ENCODE measurements at regions not wholly inside any gene's neighbourhood (a gene's known extent, or its start where the extent isn't known, plus 50 kb on each side); places are given as distances from the start of the nearest gene placed in this dataset.

DNA sequence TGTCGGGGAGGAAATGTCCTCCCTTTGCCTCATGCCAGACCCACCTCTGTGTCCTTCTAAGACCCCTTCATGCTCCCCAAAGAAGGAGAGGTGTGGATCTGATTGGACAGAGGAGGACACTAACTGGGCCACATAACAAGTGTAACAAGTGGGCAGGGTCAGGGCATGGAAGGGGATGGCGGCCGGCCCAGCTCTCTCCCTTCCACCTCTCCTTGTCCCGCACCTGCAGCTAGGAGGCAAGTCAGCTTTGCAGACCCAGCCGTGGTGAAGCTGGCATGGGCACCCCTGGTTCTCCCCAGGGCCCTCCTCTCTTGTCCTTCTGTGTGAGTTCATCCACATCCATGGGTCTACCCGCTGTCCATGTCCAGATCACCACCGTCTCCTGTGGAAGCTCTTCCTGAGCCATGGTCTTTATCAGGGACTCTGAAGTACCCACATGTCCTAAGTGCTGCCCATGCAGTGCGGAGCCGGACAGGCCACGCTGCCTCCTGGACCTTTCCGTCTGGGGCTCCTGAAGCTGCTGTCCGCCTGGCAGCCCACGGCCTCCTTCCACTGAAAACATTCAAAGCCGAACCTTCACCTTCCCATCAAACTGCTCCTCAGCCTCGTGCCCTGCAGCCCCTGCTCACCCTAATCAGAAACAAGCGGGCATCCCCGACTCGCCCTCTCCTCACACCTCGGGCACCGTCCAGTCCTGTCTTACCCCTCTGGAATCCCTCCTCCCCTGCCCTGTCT, 460.5 kb downstream of the PTPRU start:
- TF ChIP-seq, protein P1, sequence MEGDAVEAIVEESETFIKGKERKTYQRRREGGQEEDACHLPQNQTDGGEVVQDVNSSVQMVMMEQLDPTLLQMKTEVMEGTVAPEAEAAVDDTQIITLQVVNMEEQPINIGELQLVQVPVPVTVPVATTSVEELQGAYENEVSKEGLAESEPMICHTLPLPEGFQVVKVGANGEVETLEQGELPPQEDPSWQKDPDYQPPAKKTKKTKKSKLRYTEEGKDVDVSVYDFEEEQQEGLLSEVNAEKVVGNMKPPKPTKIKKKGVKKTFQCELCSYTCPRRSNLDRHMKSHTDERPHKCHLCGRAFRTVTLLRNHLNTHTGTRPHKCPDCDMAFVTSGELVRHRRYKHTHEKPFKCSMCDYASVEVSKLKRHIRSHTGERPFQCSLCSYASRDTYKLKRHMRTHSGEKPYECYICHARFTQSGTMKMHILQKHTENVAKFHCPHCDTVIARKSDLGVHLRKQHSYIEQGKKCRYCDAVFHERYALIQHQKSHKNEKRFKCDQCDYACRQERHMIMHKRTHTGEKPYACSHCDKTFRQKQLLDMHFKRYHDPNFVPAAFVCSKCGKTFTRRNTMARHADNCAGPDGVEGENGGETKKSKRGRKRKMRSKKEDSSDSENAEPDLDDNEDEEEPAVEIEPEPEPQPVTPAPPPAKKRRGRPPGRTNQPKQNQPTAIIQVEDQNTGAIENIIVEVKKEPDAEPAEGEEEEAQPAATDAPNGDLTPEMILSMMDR (IDR thresholded peaks at IDR 0.05) = no peak
- no peak for TF ChIP-seq EP300 (IDR thresholded peaks at IDR 0.05)
- TF ChIP-seq POLR2A (IDR thresholded peaks at IDR 0.05) = no peak

Data from ovary (tissue), 3 donors.